Muscle layer of duodenum (tissue), 2 donors: ENCODE measurements at regions not wholly inside any gene's neighbourhood (a gene's known extent, or its start where the extent isn't known, plus 50 kb on each side); places are given as distances from the start of the nearest gene placed in this dataset.
"Not testable (repeated sequence)": the region's sequence is repeated elsewhere in the genome, so short reads cannot be mapped to it uniquely, and the experiment has no call there.

Source experiments
- H3K27ac ChIP-seq: one replicate; pipeline ENCODE4 v1.7.0; 2013; ENCODE audit warnings: mild to moderate bottlenecking, low read length
- H3K27me3 ChIP-seq: one replicate; pipeline ENCODE4 v1.7.0; 2013; ENCODE audit warnings: low read depth, mild to moderate bottlenecking, control low read depth, low read length
- H3K36me3 ChIP-seq, 2 donors: one replicate each; pipeline ENCODE4 v1.7.0; 2013; ENCODE audit warnings: low read length in 2 of 2, control low read depth in 1 of 2, mild to moderate bottlenecking in 1 of 2; ENCODE audit not compliant: insufficient read depth in 2 of 2, control insufficient read depth in 1 of 2
- H3K4me1 ChIP-seq, 2 donors: one replicate each; pipeline ENCODE4 v1.7.0; 2013; ENCODE audit warnings: low read length in 2 of 2, mild to moderate bottlenecking in 2 of 2, control low read depth in 1 of 2, moderate library complexity in 1 of 2; ENCODE audit not compliant: insufficient read depth in 2 of 2, control insufficient read depth in 1 of 2
- H3K4me3 ChIP-seq, 2 donors: one replicate each; pipeline ENCODE4 v1.7.0; 2013; ENCODE audit warnings: low read length in 2 of 2, low read depth in 1 of 2, mild to moderate bottlenecking in 1 of 2
- H3K9me3 ChIP-seq, 2 donors: one replicate each; pipeline ENCODE4 v1.7.0; 2013; ENCODE audit warnings: low read length in 2 of 2, control low read depth in 1 of 2, mild to moderate bottlenecking in 1 of 2; ENCODE audit not compliant: control insufficient read depth in 1 of 2
- donor health status: healthy.

DNA sequence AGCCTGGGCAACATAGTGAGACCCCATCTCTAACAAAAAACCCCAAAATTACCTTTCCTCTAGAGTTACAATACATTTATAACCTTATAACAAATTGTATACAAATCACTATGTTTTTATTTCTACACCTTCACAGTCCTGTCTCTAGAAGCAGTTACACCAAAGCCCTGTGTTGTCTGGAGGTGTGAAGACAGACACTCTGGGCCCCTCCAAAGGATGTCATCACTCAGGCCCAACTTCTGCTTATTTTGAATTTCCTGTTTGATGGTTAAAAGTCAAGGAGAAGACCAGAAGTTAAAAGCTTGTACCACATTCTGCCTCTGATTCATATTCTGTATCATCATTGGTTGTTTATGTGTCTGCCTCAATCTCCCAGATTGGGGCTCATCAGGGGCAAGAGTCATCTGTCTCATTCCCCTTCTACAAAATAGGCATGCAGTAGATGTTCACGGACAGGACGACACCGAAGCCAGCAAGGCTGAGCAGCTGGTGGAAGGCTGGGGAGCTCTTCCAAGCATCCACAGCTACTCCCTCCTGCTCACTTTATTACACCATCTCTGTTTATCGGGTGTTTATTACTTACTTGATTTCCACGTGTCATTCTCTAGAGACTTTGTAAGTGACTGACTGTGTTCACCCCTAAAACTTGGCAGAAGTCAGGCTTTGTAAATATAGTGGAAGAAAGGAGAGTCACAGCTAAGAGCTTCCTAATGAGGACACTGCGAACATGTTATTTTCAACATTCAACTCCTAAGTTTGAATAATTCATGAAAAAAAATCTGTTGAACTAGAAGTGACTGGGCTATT is 136.8 kb upstream of the ANKRD28 start:
- Histone ChIP-seq H3K4me1 (no peaks in the 10 kb centered on the region), H3K9me3 (no peaks in the 10 kb centered on the region), H3K4me3 (no peak overlapping the region), H3K27ac (no peak overlapping the region), H3K36me3 (no peaks in the 10 kb centered on the region), H3K27me3 (no peaks in the 10 kb centered on the region)

DNA sequence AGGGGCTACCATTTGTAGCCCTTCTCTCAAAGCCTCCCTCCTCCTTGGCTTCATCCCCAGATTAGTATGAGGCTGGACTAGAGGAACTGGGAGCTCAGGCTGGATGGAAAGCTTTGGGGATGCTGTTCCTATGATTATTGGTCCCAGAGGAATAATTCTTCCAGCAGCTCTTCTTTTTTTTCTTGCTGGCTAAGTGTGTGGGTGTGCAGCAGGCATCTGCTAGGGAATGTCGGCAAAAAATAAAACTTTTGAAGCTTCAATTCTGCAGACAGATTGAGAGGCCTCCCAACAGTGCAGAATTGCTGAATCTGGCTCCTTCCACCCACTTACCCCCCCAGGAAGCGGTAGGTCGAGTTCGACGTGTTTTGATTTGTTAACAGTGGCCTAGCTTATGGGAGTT is 138.5 kb upstream of the ANKRD28 start:
- H3K9me3 ChIP-seq = peaks cover 0 to 2% of the 10 kb centered on the region in 2 donors
- no peak overlapping the region for H3K4me3 ChIP-seq
- H3K27ac ChIP-seq = no peak overlapping the region
- no peaks in the 10 kb centered on the region for H3K4me1 ChIP-seq
- no peaks in the 10 kb centered on the region for H3K27me3 ChIP-seq
- no peaks in the 10 kb centered on the region for H3K36me3 ChIP-seq

DNA sequence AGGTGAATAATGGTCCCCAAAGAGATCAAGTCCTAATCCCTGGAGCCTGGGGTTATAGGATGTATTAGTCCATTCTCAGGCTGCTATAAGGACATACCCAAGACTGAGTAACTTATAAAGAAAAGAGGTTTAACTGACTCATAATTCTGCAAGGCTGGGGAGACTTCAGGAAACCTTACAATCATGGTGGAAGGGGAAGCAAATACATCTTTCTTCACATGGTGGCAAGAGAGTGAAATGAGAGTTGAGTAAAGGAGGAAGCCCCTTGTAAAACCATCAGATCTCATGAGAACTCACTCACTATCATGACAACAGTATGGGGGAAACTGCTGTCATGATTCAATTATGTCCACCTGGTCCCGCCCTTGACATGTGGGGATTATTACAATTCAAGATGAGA is 142.9 kb upstream of the ANKRD28 start:
- H3K4me3 ChIP-seq = no peak overlapping the region
- H3K36me3 ChIP-seq = no peaks in the 10 kb centered on the region
- H3K9me3 ChIP-seq = peaks cover 0 to 3% of the 10 kb centered on the region in 2 donors
- no peak overlapping the region for H3K27ac ChIP-seq
- H3K27me3 ChIP-seq = no peaks in the 10 kb centered on the region
- no peaks in the 10 kb centered on the region for H3K4me1 ChIP-seq

DNA sequence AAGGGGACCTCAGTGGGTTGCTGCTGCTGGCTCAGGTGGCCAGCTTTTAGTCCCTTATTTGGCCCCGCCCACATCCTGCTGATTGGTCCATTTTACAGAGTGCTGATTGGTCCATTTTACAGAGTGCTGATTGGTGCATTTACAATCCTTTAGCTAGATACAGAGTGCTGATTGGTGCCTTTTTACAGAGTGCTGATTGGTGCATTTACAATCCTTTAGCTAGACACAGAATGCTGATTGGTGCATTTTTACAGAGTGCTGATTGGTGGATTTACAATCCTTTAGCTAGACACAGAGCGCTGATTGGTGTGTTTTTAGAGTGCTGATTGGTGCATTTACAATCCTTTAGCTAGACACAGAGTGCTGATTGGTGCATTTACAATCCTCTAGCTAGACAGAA is 143.7 kb upstream of the ANKRD28 start:
- H3K27ac ChIP-seq, H3K36me3 ChIP-seq, H3K4me3 ChIP-seq, H3K27me3 ChIP-seq, H3K4me1 ChIP-seq, H3K9me3 ChIP-seq: not testable (repeated sequence)

DNA sequence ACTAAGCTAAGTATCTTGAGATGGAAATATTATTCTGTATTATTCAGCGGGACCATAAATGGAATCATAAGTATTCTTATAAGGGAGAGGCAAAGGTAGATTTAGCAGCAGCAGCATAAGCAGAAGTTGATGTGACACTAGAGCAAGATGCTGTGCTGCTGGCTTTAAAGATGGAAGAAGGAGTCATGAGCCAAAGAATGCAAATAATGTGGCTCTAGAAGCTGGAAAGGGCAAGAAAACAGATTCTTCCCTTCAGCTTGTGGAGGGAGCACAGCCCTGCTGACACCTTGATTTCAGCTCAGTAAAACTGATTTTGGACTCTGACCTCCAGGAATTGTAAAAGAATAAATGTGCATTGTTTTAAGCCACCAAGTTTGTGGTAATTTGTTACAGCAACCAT is 144.2 kb upstream of the ANKRD28 start:
- Histone ChIP-seq H3K9me3 (peaks cover 0 to 3% of the 10 kb centered on the region in 2 donors), H3K4me1 (no peaks in the 10 kb centered on the region), H3K4me3 (no peak overlapping the region), H3K27ac (no peak overlapping the region), H3K36me3 (no peaks in the 10 kb centered on the region), H3K27me3 (no peaks in the 10 kb centered on the region)

DNA sequence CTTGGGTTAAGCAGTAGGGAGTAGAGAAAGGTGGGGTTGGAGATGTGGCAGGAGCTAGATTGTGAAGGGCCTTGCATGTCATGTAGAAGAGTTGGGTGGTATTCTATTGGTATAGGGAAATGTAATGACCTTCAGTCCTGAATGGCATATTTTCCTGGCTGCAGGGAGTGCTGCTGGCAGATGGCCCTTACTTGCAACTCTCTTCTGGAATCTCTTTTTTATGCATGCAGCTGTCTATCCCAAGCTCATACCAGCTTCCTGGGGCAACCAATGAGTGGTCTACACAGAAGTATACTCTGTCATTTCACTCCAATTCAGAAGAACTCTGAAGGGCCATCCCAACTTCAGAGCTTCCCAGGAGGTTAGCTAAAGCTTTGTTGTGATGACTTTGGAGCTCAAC is 144.7 kb upstream of the ANKRD28 start:
- Histone ChIP-seq H3K4me3 (no peak overlapping the region), H3K36me3 (no peaks in the 10 kb centered on the region), H3K4me1 (no peaks in the 10 kb centered on the region), H3K27me3 (no peaks in the 10 kb centered on the region), H3K9me3 (peaks cover 0 to 3% of the 10 kb centered on the region in 2 donors), H3K27ac (no peak overlapping the region)

DNA sequence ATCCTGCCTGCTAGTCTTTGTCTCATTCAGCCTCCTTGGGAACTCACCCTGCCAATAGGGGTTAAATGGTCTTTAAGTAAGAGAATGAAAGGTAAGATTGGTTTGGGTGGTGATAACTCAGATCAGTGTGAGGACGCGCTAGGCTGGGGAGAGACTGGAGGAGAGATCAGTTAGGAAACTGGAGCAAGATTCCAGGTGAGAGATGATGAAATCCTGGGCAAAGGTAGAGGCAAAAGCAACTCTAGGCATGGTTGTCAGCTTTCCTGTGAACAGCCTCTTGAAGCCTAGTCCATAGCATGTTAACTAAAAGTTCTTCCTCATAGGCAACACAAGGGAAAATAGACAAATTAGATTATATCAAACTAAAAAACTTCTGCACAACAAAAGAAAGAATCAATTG is 145.2 kb upstream of the ANKRD28 start:
- Histone ChIP-seq H3K36me3 (no peaks in the 10 kb centered on the region), H3K27ac (no peak overlapping the region), H3K4me1 (no peaks in the 10 kb centered on the region), H3K27me3 (no peaks in the 10 kb centered on the region), H3K9me3 (peaks cover 0 to 3% of the 10 kb centered on the region in 2 donors), H3K4me3 (no peak overlapping the region)

DNA sequence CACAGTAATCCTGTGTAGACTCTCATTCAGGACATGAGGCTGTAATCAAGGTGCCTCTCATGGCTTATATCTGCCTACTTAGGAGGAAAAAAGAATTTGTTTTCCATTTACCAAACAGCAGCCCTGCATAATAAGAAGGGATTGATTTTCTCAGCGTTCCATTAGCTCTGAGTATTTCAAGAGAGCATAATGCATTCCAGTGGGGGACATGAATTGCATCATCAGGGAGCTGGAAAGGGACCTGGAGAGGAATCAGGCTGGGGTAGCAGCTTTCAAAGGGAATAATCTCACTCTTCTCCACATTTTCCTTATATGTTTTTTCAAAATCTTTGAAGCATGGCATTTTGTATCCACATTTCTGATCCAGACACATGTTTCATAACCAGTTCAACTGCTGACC is 150.6 kb upstream of the ANKRD28 start:
- Histone ChIP-seq H3K9me3 (no peaks in the 10 kb centered on the region), H3K4me3 (no peak overlapping the region), H3K27me3 (no peaks in the 10 kb centered on the region), H3K36me3 (no peaks in the 10 kb centered on the region), H3K27ac (no peak overlapping the region), H3K4me1 (no peaks in the 10 kb centered on the region)

DNA sequence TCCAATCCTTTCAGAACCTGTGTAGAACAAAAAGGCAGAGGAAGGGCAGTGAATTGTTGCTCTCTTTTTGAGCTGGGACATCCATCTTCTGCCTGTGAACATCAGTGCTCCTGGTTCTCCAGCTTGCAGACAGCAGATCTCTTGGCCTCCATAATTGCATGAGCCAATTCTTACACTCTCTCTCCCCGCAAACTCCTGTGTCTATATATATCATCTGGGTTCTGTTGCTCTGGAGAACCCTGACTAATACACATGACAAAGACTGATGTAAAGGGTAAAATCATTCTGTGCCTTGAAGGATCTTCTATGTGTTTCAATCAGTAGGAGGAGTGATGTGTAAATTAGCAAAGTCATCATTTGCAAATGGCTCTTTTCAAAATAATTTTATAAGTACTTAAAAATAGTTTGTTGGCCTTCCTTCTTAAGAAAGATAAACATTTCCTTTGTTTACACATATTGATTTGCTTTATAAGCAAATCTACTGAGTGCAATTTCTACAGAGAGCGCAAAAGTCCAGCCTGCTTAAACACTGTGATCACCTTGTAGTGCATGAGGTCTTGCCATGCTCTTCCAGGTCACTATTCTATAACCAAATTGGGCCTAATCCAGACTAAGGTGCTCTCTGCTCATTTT is 154.9 kb upstream of the ANKRD28 start:
- no peak overlapping the region for H3K27ac ChIP-seq
- no peaks in the 10 kb centered on the region for H3K4me1 ChIP-seq
- H3K4me3 ChIP-seq = no peak overlapping the region
- no peaks in the 10 kb centered on the region for H3K9me3 ChIP-seq
- no peaks in the 10 kb centered on the region for H3K27me3 ChIP-seq
- H3K36me3 ChIP-seq = no peaks in the 10 kb centered on the region

DNA sequence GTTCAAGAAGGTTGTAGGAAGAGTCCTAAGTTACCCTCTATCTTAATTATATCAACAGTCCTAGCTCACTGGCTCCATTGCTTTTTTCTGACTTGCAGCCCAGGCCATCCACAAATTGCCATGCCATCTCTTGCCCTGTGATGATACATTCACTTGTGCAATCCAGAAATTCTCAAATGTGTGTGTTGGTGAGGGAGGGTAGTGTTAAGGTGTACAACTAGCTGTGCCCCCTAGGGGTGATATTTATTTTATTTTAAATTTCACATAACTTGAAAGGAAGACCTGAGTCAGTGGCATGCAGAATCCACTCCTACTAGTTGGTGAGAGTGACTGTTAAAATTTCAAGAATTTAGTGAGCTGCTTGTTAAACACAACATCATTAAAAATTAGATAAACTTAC is 156.1 kb upstream of the ANKRD28 start:
- Histone ChIP-seq H3K27me3 (no peaks in the 10 kb centered on the region), H3K4me1 (no peaks in the 10 kb centered on the region), H3K36me3 (no peaks in the 10 kb centered on the region), H3K9me3 (no peaks in the 10 kb centered on the region), H3K27ac (no peak overlapping the region), H3K4me3 (no peak overlapping the region)

DNA sequence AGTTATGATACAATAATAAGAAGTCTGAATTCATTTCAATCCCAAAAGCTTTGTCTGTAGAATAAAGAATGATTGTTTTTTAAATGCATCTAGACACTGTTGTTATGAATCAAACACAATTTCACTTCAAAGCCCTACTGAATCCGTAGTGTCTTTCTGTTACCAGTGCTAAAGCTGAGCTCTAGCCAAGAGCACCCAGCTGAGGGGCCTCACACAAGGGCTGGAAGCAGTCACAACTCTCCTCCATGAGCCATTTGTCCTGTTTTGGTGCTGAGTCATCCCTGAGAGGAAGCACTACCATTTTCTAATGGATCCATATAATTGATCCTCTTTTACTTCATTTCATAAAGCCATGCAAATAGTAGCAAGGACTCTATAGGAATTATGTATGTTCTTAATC is 158.2 kb upstream of the ANKRD28 start:
- Histone ChIP-seq H3K27ac (no peak overlapping the region), H3K4me1 (no peaks in the 10 kb centered on the region), H3K27me3 (no peaks in the 10 kb centered on the region), H3K36me3 (no peaks in the 10 kb centered on the region), H3K4me3 (no peak overlapping the region), H3K9me3 (no peaks in the 10 kb centered on the region)
